Lung (tissue), 11 donors: ENCODE measurements at regions not wholly inside any gene's neighbourhood (a gene's known extent, or its start where the extent isn't known, plus 50 kb on each side); places are given as distances from the start of the nearest gene placed in this dataset.

Experiments used
- ATAC-seq: fragments of 200-7000 bp; cut with Tn5 transposase; one replicate; pipeline ENCODE4 v1.9.1; 2020; ENCODE audit warnings: moderate number of reproducible peaks; ENCODE audit not compliant: insufficient read depth, low FRiP score
- DNase-seq, 3 donors: peaks; one replicate each; pipeline ENCODE4 v3.0.0-alpha.2; 2013 to 2017
- H3K27ac ChIP-seq, 2 donors: one replicate each; pipeline ENCODE4 v1.5.1; 2013; ENCODE audit warnings: mild to moderate bottlenecking in 2 of 2, moderate library complexity in 2 of 2, control low read depth in 1 of 2, inconsistent platforms in 1 of 2, low read depth in 1 of 2, low read length in 1 of 2
- H3K27me3 ChIP-seq, 3 donors: one replicate each; pipeline ENCODE4 v1.5.1; 2013; ENCODE audit warnings: low read length in 2 of 3; ENCODE audit not compliant: control insufficient read depth in 3 of 3, insufficient read depth in 3 of 3
- H3K36me3 ChIP-seq, 4 donors: one replicate each; pipeline ENCODE4 v1.5.1; 2013; ENCODE audit warnings: low read length in 4 of 4, mild to moderate bottlenecking in 1 of 4, moderate library complexity in 1 of 4; ENCODE audit not compliant: control insufficient read depth in 4 of 4, insufficient read depth in 4 of 4
- H3K4me1 ChIP-seq, 5 donors: one replicate each; pipeline ENCODE4 v1.5.1; 2013; ENCODE audit warnings: low read length in 5 of 5, mild to moderate bottlenecking in 2 of 5, moderate library complexity in 1 of 5; ENCODE audit not compliant: control insufficient read depth in 5 of 5, insufficient read depth in 5 of 5
- H3K4me3 ChIP-seq: one replicate; pipeline ENCODE4 v1.5.1; 2013; ENCODE audit warnings: mild to moderate bottlenecking, control low read depth, moderate library complexity
- H3K9ac ChIP-seq, 2 donors: one replicate each; pipeline ENCODE4 v1.5.1; 2013; ENCODE audit warnings: low read length in 2 of 2, control low read depth in 1 of 2; ENCODE audit not compliant: insufficient read depth in 1 of 2
- H3K9me3 ChIP-seq, 4 donors: one replicate each; pipeline ENCODE4 v1.5.1; 2013; ENCODE audit warnings: low read length in 3 of 4, mild to moderate bottlenecking in 1 of 4, moderate library complexity in 1 of 4; ENCODE audit not compliant: control insufficient read depth in 4 of 4, insufficient read depth in 3 of 4
- WGBS, 2 donors: extraction: QIAGEN DNeasy Blood & Tissue Kit; methylation state at CpG; one replicate each; pipeline ENCODE4 v1.1.7; 2013; 5-methylcytosine and 5-hydroxymethylcytosine counted together
- TF ChIP-seq, protein P1 (sequence below): IDR thresholded peaks from 2 replicates; pipeline ENCODE4 v1.5.1; 2012; ENCODE audit warnings: mild to moderate bottlenecking; ENCODE audit errors: control extremely low read depth, extremely low read depth
- donor health status: control.
- donor health status: control.
- donor health status: Bipolar disorder and iron deficiency.
- donor health status: healthy.
- donor health status: DM: yes; HTN: yes; CAD: no.

DNA sequence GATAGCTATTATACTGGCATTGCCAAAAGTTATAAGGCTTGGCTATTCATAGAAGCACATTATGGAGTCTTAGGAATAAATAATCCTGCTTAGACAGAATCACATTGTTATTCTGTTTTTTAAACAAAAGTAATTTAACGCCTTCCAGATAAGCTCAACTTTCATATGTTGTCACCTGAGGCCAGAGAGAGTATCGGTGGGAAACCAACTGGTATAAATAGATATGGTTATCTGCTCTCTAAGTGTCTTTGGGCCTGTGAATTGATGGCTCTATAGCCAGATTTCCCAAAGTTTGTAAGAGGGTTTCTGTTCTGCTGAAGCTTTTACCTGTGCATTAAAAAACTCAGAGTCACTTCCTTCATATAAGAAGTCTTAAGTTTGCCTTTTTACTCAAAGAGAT lies 1449.4 kb downstream of the CDH11 start:
- Histone ChIP-seq H3K9me3 (no peaks in the 10 kb centered on the region), H3K9ac (no peak overlapping the region), H3K27me3 (no peaks in the 10 kb centered on the region), H3K27ac (no peak overlapping the region), H3K4me1 (no peaks in the 10 kb centered on the region), H3K36me3 (no peaks in the 10 kb centered on the region), H3K4me3 (no peak overlapping the region)
- no peak for DNase-seq
- WGBS, 2 donors, result 61 to 71% methylated on average over 2 of the region's 2 CpGs
- TF ChIP-seq, protein P1, sequence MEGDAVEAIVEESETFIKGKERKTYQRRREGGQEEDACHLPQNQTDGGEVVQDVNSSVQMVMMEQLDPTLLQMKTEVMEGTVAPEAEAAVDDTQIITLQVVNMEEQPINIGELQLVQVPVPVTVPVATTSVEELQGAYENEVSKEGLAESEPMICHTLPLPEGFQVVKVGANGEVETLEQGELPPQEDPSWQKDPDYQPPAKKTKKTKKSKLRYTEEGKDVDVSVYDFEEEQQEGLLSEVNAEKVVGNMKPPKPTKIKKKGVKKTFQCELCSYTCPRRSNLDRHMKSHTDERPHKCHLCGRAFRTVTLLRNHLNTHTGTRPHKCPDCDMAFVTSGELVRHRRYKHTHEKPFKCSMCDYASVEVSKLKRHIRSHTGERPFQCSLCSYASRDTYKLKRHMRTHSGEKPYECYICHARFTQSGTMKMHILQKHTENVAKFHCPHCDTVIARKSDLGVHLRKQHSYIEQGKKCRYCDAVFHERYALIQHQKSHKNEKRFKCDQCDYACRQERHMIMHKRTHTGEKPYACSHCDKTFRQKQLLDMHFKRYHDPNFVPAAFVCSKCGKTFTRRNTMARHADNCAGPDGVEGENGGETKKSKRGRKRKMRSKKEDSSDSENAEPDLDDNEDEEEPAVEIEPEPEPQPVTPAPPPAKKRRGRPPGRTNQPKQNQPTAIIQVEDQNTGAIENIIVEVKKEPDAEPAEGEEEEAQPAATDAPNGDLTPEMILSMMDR, result no peak
- ATAC-seq, result no peak

DNA sequence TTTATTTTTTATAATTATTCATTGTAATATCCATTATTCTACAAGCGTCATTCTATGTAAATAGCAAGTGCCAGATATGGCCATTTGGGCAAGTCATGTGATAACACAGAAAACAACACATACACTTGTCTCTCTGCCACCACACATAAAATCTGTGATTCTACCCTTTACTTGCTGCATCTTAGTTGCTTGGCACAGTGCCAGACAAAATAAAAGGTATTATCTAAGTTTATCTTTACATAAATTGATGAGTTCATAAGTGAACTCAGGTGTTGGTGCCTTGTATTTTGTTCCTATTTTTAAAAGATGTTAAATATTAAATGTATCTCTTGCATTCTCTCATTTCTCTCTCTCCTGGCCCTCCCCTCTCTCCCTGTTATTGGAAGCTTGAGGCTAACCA lies 1458.7 kb downstream of the CDH11 start:
- no peak for ATAC-seq
- H3K4me3 ChIP-seq, result no peak overlapping the region
- WGBS, 2 donors, result 87 to 93% methylated on average over 1 of the region's 1 CpG
- no peak for DNase-seq
- no peak overlapping the region for H3K27ac ChIP-seq
- H3K27me3 ChIP-seq, result no peaks in the 10 kb centered on the region
- H3K9ac ChIP-seq, result no peak overlapping the region
- no peaks in the 10 kb centered on the region for H3K4me1 ChIP-seq
- H3K9me3 ChIP-seq, result peaks cover 0 to 2% (median 0%) of the 10 kb centered on the region in 4 donors
- no peaks in the 10 kb centered on the region for H3K36me3 ChIP-seq
- TF ChIP-seq, protein P1, result no peak

DNA sequence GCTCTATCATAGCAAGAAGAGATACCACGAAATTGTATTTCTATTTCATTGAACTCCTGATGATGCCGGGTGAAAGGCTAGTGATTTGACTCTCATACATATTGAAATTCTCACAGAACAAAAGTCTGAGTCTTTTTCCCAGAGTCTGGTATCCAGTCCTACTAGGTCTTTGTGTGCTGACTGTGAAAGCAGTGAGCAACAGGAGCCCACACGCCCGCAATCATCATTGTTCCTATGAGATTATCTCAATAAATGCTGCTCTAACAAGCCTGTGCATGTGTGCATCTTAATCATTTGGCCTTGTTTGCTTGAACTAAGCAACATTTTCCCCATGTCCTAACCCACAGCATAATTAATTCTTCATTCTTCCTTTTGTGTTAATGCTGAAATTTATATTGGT lies 1466.0 kb downstream of the CDH11 start:
- Histone ChIP-seq H3K4me1 (no peaks in the 10 kb centered on the region), H3K9ac (no peak overlapping the region), H3K9me3 (peaks cover 0 to 2% (median 0%) of the 10 kb centered on the region in 4 donors), H3K36me3 (no peaks in the 10 kb centered on the region), H3K4me3 (no peak overlapping the region), H3K27me3 (no peaks in the 10 kb centered on the region), H3K27ac (no peak overlapping the region)
- DNase-seq (no peak), ATAC-seq (no peak)
- TF ChIP-seq, protein P1, result no peak
- 79 to 87% methylated on average over 4 of the region's 4 CpGs for WGBS, 2 donors
